GM12878 (cell line): ENCODE measurements at regions not wholly inside any gene's neighbourhood (a gene's known extent, or its start where the extent isn't known, plus 50 kb on each side); places are given as distances from the start of the nearest gene placed in this dataset.

ENCODE experiments used
- ATAC-seq: fragments of 200-7000 bp; cut with Tn5 transposase; 3 replicates; pipeline ENCODE4 v1.9.1; 2020; ENCODE audit warnings: mild to moderate bottlenecking, moderate library complexity
- BruUV-seq: library from RNA; stranded (reverse); fragments of 400-500 nt; replicated peaks from 2 replicates; lab custom pipeline; 2021; lab: Mats Ljungman, UMichigan
- CTCF ChIA-PET: fragments of 300-600 bp; sonication (Branson Sonifier 250); formaldehyde crosslinking; extraction: SDS; loops from one replicate; lab custom pipeline; 2021; ENCODE audit warnings: inconsistent platforms; lab: Yijun Ruan, JAX
- POLR2A ChIA-PET: fragments of 350-600 bp; formaldehyde crosslinking; extraction: SDS; loops from one replicate; lab custom pipeline; 2021; ENCODE audit warnings: inconsistent platforms; lab: Charles Lee
- RAD21 ChIA-PET: fragments of 300-600 bp; sonication (Branson Sonifier 250); formaldehyde crosslinking; loops from one replicate; lab custom pipeline; 2023; ENCODE audit warnings: antibody characterized with exemption; ENCODE audit not compliant: unreplicated experiment; lab: Charles Lee
- SMC1A ChIA-PET: fragments of 300-600 bp; sonication (Branson Sonifier 250); formaldehyde crosslinking; loops from one replicate; lab custom pipeline; 2023; ENCODE audit not compliant: unreplicated experiment, uncharacterized antibody; lab: Charles Lee
- DNase-seq: peaks from one replicate; pipeline ENCODE4 v3.0.0-alpha.2; 2011; ENCODE audit warnings: low read depth, low spot score
- FAIRE-seq: peaks from 3 replicates; lab custom pipeline; 2011; peaks lifted over from hg19 to GRCh38; lab: Jason Lieb, UNC
- H2AFZ ChIP-seq: 2 replicates; pipeline ENCODE4 v1.6.0; 2011; ENCODE audit warnings: low read depth, low read length, control low read depth; ENCODE audit not compliant: control insufficient read depth
- H3K27ac ChIP-seq: 2 replicates; pipeline ENCODE4 v1.5.1; 2011; ENCODE audit warnings: control low read depth; ENCODE audit not compliant: control insufficient read depth, insufficient read depth
- H3K27me3 ChIP-seq, 2 experiments: replicated peaks in 1 of 2; 2 replicates each; pipeline versions ENCODE4 v1.6.0 to v1.6.1; 2011; ENCODE audit warnings: low read length in 1 of 2; ENCODE audit not compliant: control insufficient read depth in 2 of 2, insufficient read depth in 2 of 2
- H3K36me3 ChIP-seq, 2 experiments: 2 replicates each; pipeline ENCODE4 v1.5.1; 2011; ENCODE audit warnings: low read length in 1 of 2; ENCODE audit not compliant: control insufficient read depth in 2 of 2, insufficient read depth in 2 of 2
- H3K4me1 ChIP-seq: 2 replicates; pipeline ENCODE4 v1.6.1; 2011; ENCODE audit warnings: mild to moderate bottlenecking, low read length, moderate library complexity, mixed read lengths; ENCODE audit not compliant: control insufficient read depth, insufficient read depth
- H3K4me2 ChIP-seq: 2 replicates; pipeline ENCODE4 v1.6.0; 2011; ENCODE audit warnings: control low read depth; ENCODE audit not compliant: control insufficient read depth, insufficient read depth
- H3K4me3 ChIP-seq: fragments of 200-600 bp; sonication (generic); 2 replicates; pipeline ENCODE4 v1.5.1; 2016
- H3K79me2 ChIP-seq: 2 replicates; pipeline ENCODE4 v1.6.0; 2011; ENCODE audit warnings: low read length; ENCODE audit not compliant: control insufficient read depth, insufficient read depth
- H3K9ac ChIP-seq: 2 replicates; pipeline ENCODE4 v1.8.0; 2011; ENCODE audit warnings: low read length, control low read depth, mixed read lengths; ENCODE audit not compliant: control insufficient read depth, insufficient read depth
- H3K9me3 ChIP-seq: replicated peaks from 3 replicates; pipeline ENCODE4 v1.5.1; 2011; ENCODE audit warnings: mild to moderate bottlenecking, low read length; ENCODE audit not compliant: control insufficient read depth, insufficient read depth
- H4K20me1 ChIP-seq: 2 replicates; pipeline ENCODE4 v1.6.0; 2011; ENCODE audit not compliant: control insufficient read depth, insufficient read depth
- CREM ChIP-seq: IDR thresholded peaks from 2 replicates; pipeline ENCODE4 v1.6.1; 2014; ENCODE audit warnings: antibody characterized with exemption, low read depth
- FOS ChIP-seq: IDR thresholded peaks from 3 replicates; pipeline ENCODE4 v1.6.1; 2011; ENCODE audit warnings: borderline replicate concordance; ENCODE audit not compliant: insufficient read length; ENCODE audit errors: extremely low read depth
- IRF4 ChIP-seq: IDR thresholded peaks from 2 replicates; pipeline ENCODE4 v1.6.1; 2011; ENCODE audit warnings: low read depth, low read length
- TAF1 ChIP-seq: IDR thresholded peaks from 2 replicates; pipeline ENCODE4 v1.6.1; 2011; ENCODE audit warnings: mild to moderate bottlenecking, low read depth, low read length, borderline replicate concordance
- TBL1XR1 ChIP-seq: IDR thresholded peaks from 2 replicates; pipeline ENCODE4 v1.6.1; 2012; ENCODE audit warnings: low read depth, low read length, improper control_type of control experiment
- WRNIP1 ChIP-seq: IDR thresholded peaks from 2 replicates; pipeline ENCODE4 v1.6.1; 2011; ENCODE audit warnings: low read depth, low read length, improper control_type of control experiment, borderline replicate concordance
- WGBS: methylation state at CpG from one replicate; pipeline ENCODE4 v1.1.6; 2016; ENCODE audit warnings: low lambda C conversion rate; ENCODE audit not compliant: insufficient replicate concordance, insufficient coverage; ENCODE audit errors: missing lambda C conversion rate; 5-methylcytosine and 5-hydroxymethylcytosine counted together
- in situ Hi-C: fragments of 300-500 bp; cut with MboI; formaldehyde crosslinking; loops from 9 replicates; pipeline ENCODE4 v1.14.3; 2018; ENCODE audit warnings: mixed read lengths
- intact Hi-C: fragments of 100-400 bp; cut with micrococcal nuclease; formaldehyde crosslinking; loops from one replicate; pipeline ENCODE4 v1.14.2; 2022; ENCODE audit not compliant: unreplicated experiment
- TF ChIP-seq, protein P1 (sequence below): IDR thresholded peaks from 2 replicates; pipeline ENCODE4 v1.6.1; 2012; ENCODE audit warnings: mild to moderate bottlenecking, low read depth, low read length
- TF ChIP-seq, protein P2 (sequence below): fragments of 450-650 bp; IDR thresholded peaks from 2 replicates; pipeline ENCODE4 v1.6.1; 2014; ENCODE audit warnings: mild to moderate bottlenecking

DNA sequence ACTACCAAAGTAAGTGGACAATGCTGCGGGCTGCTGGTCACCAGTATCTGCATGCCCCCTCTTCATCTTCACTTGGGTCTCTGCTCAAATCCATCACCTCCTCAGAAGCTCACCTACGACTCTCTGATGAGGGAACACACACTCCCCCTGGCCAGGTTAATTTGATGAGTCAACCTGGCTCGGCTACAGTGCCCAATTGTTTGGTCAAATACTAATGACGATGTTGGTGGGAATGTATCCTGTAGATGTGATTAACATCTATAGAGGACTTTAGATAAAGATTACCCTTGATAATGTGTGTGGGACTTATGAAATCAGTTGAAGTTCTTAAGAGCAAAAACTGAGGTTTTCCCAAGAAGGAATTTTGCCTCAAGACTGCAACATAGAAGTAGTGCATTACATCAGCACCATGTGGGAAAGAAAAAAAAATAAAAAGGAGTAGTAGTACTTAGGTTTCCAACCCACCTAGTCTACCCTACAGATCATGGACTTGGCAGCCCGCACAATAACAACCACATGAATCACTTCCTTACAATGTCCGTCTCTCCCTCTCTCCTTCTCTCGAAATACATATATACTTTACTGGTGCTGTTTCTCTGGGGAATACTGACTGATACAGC is 467.3 kb downstream of the DNAH5 start (continued):
- TF ChIP-seq, protein P1, sequence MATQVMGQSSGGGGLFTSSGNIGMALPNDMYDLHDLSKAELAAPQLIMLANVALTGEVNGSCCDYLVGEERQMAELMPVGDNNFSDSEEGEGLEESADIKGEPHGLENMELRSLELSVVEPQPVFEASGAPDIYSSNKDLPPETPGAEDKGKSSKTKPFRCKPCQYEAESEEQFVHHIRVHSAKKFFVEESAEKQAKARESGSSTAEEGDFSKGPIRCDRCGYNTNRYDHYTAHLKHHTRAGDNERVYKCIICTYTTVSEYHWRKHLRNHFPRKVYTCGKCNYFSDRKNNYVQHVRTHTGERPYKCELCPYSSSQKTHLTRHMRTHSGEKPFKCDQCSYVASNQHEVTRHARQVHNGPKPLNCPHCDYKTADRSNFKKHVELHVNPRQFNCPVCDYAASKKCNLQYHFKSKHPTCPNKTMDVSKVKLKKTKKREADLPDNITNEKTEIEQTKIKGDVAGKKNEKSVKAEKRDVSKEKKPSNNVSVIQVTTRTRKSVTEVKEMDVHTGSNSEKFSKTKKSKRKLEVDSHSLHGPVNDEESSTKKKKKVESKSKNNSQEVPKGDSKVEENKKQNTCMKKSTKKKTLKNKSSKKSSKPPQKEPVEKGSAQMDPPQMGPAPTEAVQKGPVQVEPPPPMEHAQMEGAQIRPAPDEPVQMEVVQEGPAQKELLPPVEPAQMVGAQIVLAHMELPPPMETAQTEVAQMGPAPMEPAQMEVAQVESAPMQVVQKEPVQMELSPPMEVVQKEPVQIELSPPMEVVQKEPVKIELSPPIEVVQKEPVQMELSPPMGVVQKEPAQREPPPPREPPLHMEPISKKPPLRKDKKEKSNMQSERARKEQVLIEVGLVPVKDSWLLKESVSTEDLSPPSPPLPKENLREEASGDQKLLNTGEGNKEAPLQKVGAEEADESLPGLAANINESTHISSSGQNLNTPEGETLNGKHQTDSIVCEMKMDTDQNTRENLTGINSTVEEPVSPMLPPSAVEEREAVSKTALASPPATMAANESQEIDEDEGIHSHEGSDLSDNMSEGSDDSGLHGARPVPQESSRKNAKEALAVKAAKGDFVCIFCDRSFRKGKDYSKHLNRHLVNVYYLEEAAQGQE: no peak
- TF ChIP-seq TBL1XR1 (no peak), WRNIP1 (no peak), IRF4 (no peak), FOS (no peak)

DNA sequence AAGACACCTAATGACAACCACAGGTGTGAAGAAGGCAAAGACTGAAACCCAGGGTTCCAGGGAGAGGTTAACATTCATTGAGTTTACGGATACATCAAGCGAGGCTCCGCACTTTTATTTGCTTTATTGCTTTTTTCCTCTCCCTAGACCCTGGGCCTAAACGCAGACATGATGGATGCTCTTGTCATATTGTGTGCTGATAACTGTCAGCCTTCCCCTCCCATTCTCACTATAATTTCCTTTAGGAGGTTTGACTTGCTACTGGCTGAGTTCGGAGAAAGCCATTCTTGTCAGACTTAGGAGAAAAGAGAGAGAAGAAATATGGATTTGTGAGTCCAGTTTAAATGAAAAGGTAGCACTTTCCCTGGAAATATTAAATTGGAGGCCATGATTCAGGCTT is 471.6 kb downstream of the DNAH5 start:
- H3K9ac ChIP-seq: no peak overlapping the region
- no peaks in the 10 kb centered on the region for H4K20me1 ChIP-seq
- H3K4me3 ChIP-seq: no peak overlapping the region
- BruUV-seq: no TSS peak
- POLR2A ChIA-PET: no interaction called here
- no peak overlapping the region for H3K4me2 ChIP-seq
- RAD21 ChIA-PET: no interaction called here
- SMC1A ChIA-PET: no interaction called here
- no peaks in the 10 kb centered on the region for H3K79me2 ChIP-seq
- no peak for ATAC-seq
- no peaks in the 10 kb centered on the region for H3K9me3 ChIP-seq
- no peak overlapping the region for H2AFZ ChIP-seq
- H3K36me3 ChIP-seq: no peaks in the 10 kb centered on the region
- no peak for FAIRE-seq
- in situ Hi-C loops: no loop called here
- H3K4me1 ChIP-seq: no peaks in the 10 kb centered on the region
- CTCF ChIA-PET: no interaction called here
- H3K27me3 ChIP-seq: no peaks in the 10 kb centered on the region
- WGBS: 14% methylated on average over 5 of the region's 5 CpGs
- DNase-seq: no peak
- intact Hi-C loops: no loop called here
- TF ChIP-seq WRNIP1 (no peak), TAF1 (no peak), CREM (no peak)
- TF ChIP-seq, protein P1: no peak
- TF ChIP-seq, protein P2, sequence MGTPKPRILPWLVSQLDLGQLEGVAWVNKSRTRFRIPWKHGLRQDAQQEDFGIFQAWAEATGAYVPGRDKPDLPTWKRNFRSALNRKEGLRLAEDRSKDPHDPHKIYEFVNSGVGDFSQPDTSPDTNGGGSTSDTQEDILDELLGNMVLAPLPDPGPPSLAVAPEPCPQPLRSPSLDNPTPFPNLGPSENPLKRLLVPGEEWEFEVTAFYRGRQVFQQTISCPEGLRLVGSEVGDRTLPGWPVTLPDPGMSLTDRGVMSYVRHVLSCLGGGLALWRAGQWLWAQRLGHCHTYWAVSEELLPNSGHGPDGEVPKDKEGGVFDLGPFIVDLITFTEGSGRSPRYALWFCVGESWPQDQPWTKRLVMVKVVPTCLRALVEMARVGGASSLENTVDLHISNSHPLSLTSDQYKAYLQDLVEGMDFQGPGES: no peak
- H3K27ac ChIP-seq: no peak overlapping the region
